ENCODE measurements at regions not wholly inside any gene's neighbourhood (a gene's known extent, or its start where the extent isn't known, plus 50 kb on each side); places are given as distances from the start of the nearest gene placed in this dataset.

GRCh38 chr18:31213641-31214040 lies 51.0 kb upstream of the DSC1 start:
- DNase-seq (ENCODE audit: low read depth), result no peak
- no peak overlapping the region for H3K4me3 ChIP-seq (ENCODE audit: low read depth, low read length)
- no peak for TF ChIP-seq CTCF (IDR thresholded peaks at IDR 0.05; ENCODE audit: low read depth, low read length, missing control alignments)

GRCh38 chr18:31217038-31217849 lies 54.6 kb upstream of the DSC1 start:
- TF ChIP-seq CTCF (IDR thresholded peaks at IDR 0.05; ENCODE audit: low read depth, low read length, missing control alignments), result no peak
- H3K4me3 ChIP-seq (ENCODE audit: low read depth, low read length), result no peak overlapping the region
- no peak for DNase-seq (ENCODE audit: low read depth)

GRCh38 chr18:31218671-31219383 lies 56.2 kb upstream of the DSC1 start:
- no peak for DNase-seq (ENCODE audit: low read depth)
- no peak for TF ChIP-seq CTCF (IDR thresholded peaks at IDR 0.05; ENCODE audit: low read depth, low read length, missing control alignments)

GRCh38 chr18:31219395-31219794 lies 56.7 kb upstream of the DSC1 start:
- no peak for DNase-seq (ENCODE audit: low read depth)
- no peak overlapping the region for H3K4me3 ChIP-seq (ENCODE audit: low read depth, low read length)
- TF ChIP-seq CTCF (IDR thresholded peaks at IDR 0.05; ENCODE audit: low read depth, low read length, missing control alignments), result no peak

More at GRCh38 chr18:31218671-31219383, 56.2 kb upstream of the DSC1 start:
- no peak overlapping the region for H3K4me3 ChIP-seq (ENCODE audit: low read depth, low read length)

GRCh38 chr18:31223371-31223770 lies 60.7 kb upstream of the DSC1 start:
- no peak for TF ChIP-seq CTCF (IDR thresholded peaks at IDR 0.05; ENCODE audit: low read depth, low read length, missing control alignments)
- no peak for DNase-seq (ENCODE audit: low read depth)

GRCh38 chr18:31225668-31226067 lies 63.0 kb upstream of the DSC1 start:
- no peak for TF ChIP-seq CTCF (IDR thresholded peaks at IDR 0.05; ENCODE audit: low read depth, low read length, missing control alignments)
- no peak for DNase-seq (ENCODE audit: low read depth)

More at GRCh38 chr18:31223371-31223770, 60.7 kb upstream of the DSC1 start:
- H3K4me3 ChIP-seq (ENCODE audit: low read depth, low read length), result no peak overlapping the region

More at GRCh38 chr18:31225668-31226067, 63.0 kb upstream of the DSC1 start:
- no peak overlapping the region for H3K4me3 ChIP-seq (ENCODE audit: low read depth, low read length)

Measured in GM12864 (cell line).